Testis (tissue), 2 donors: ENCODE measurements at regions not wholly inside any gene's neighbourhood (a gene's known extent, or its start where the extent isn't known, plus 50 kb on each side); places are given as distances from the start of the nearest gene placed in this dataset.

Source experiments
- DNase-seq: peaks from one replicate; pipeline ENCODE4 v3.0.0-alpha.2; 2019
- H3K27ac ChIP-seq, 2 donors: fragments of 200-600 bp; sonication (generic); one replicate each; pipeline ENCODE4 v1.5.1; 2019
- H3K27me3 ChIP-seq: fragments of 200-600 bp; sonication (generic); one replicate; pipeline ENCODE4 v1.5.1; 2019
- H3K36me3 ChIP-seq: fragments of 200-600 bp; sonication (generic); one replicate; pipeline ENCODE4 v1.5.1; 2017; ENCODE audit warnings: low read depth; ENCODE audit errors: missing control alignments
- H3K4me1 ChIP-seq: fragments of 200-600 bp; sonication (generic); one replicate; pipeline ENCODE4 v1.5.1; 2019
- H3K4me3 ChIP-seq, 2 donors: fragments of 200-600 bp; sonication (generic); one replicate each; pipeline ENCODE4 v1.5.1; 2017 to 2019
- H3K9me3 ChIP-seq: fragments of 200-600 bp; sonication (generic); one replicate; pipeline ENCODE4 v1.5.1; 2017
- POLR2A ChIP-seq: fragments of 450-650 bp; IDR thresholded peaks from one replicate; pipeline ENCODE4 v1.6.1; 2017; ENCODE audit warnings: antibody characterized with exemption, mild to moderate bottlenecking, moderate library complexity
- WGBS, 2 donors: methylation state at CpG; one replicate each; pipeline ENCODE4 v1.1.5; 2018; 5-methylcytosine and 5-hydroxymethylcytosine counted together
- intact Hi-C: fragments of 100-400 bp; cut with DNase I; formaldehyde crosslinking; loops from one replicate; pipeline ENCODE4 v1.15.1; 2023; ENCODE audit warnings: low total_unique reads
- TF ChIP-seq, protein P1 (sequence below), 3 experiments: fragments of 450-650 bp in 2 of 3; fragments of 200-600 bp in 1 of 3; sonication (generic) in 1 of 3; IDR thresholded peaks; one replicate each; pipeline ENCODE4 v1.5.1; 2016 to 2019; ENCODE audit warnings: antibody characterized with exemption in 3 of 3, mild to moderate bottlenecking in 2 of 3, moderate library complexity in 1 of 3

- peak; percentile 38 for DNase-seq
- intact Hi-C loops = no loop called here
- Histone ChIP-seq H3K4me3 (no peak overlapping the region), H3K9me3 (no peaks in the 10 kb centered on the region), H3K27ac (no peak overlapping the region), H3K27me3 (no peaks in the 10 kb centered on the region), H3K36me3 (no peaks in the 10 kb centered on the region), H3K4me1 (no peaks in the 10 kb centered on the region)
- TF ChIP-seq, protein P1, sequence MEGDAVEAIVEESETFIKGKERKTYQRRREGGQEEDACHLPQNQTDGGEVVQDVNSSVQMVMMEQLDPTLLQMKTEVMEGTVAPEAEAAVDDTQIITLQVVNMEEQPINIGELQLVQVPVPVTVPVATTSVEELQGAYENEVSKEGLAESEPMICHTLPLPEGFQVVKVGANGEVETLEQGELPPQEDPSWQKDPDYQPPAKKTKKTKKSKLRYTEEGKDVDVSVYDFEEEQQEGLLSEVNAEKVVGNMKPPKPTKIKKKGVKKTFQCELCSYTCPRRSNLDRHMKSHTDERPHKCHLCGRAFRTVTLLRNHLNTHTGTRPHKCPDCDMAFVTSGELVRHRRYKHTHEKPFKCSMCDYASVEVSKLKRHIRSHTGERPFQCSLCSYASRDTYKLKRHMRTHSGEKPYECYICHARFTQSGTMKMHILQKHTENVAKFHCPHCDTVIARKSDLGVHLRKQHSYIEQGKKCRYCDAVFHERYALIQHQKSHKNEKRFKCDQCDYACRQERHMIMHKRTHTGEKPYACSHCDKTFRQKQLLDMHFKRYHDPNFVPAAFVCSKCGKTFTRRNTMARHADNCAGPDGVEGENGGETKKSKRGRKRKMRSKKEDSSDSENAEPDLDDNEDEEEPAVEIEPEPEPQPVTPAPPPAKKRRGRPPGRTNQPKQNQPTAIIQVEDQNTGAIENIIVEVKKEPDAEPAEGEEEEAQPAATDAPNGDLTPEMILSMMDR (IDR thresholded peaks at IDR 0.05) = no peak
- TF ChIP-seq POLR2A = no peak
- 58 to 73% methylated on average over 7 of the region's 7 CpGs for WGBS, 2 donors
Observed at GRCh38 chr2:8620611-8621382, 61.1 kb upstream of the ID2 start.

DNA sequence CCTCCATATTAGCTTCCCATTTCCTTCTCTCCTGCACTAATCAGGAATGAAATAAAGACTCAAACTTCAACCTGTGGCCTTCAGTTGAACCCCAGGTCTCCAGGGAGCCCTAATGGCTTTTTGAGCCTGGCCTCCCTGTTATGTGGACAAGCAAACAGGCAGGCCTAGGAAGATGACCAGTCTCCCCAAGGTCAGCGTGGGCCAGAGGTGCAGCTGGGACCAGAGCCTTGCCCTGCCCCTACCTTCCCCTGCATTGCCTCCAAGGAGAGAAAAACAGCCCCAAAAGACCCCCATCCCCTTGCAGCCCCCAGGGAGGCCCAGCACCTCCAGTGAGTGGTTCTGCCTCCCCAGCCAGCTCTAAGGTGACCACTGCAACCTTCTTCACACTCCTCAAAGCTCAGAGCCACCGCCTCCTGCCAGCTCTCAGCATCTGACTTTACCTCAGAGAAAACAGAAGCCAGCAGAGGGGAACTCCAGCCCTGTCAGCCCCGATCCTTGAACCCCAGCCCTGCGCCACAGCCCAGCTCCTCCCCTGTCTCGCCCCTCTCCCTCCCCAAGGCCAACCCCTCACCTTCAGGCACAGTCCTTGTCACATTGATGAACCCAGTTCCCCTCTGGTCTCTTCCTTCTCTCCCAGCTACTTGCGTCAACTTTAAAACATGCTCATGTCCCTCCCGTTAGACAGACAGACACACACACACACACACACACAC, 59.5 kb upstream of the ID2 start:
- H3K27me3 ChIP-seq = no peaks in the 10 kb centered on the region

GRCh38 chr2:8622924-8623465, 58.9 kb upstream of the ID2 start:
- WGBS, 2 donors = 90 to 91% methylated on average over 12 to 13 of the region's 13 CpGs
- H3K4me1 ChIP-seq = no peaks in the 10 kb centered on the region
- TF ChIP-seq, protein P1 (IDR thresholded peaks at IDR 0.05) = no peak
- no peak for TF ChIP-seq POLR2A
- intact Hi-C loops = no loop called here
- no peaks in the 10 kb centered on the region for H3K27me3 ChIP-seq
- H3K4me3 ChIP-seq = no peak overlapping the region
- no peaks in the 10 kb centered on the region for H3K36me3 ChIP-seq
- no peak for DNase-seq
- H3K9me3 ChIP-seq = no peaks in the 10 kb centered on the region
- H3K27ac ChIP-seq = no peak overlapping the region

More for the DNA sequence above, 59.5 kb upstream of the ID2 start:
- no peaks in the 10 kb centered on the region for H3K9me3 ChIP-seq
- DNase-seq = no peak
- no peak for TF ChIP-seq POLR2A
- TF ChIP-seq, protein P1 (IDR thresholded peaks at IDR 0.05) = no peak
- intact Hi-C loops = no loop called here
- no peak overlapping the region for H3K4me3 ChIP-seq
- WGBS, 2 donors = 84 to 87% methylated on average over 6 to 7 of the region's 7 CpGs
- H3K27ac ChIP-seq = no peak overlapping the region
- H3K4me1 ChIP-seq = no peaks in the 10 kb centered on the region
- H3K36me3 ChIP-seq = no peaks in the 10 kb centered on the region

GRCh38 chr2:8623576-8623957, 58.3 kb upstream of the ID2 start:
- Histone ChIP-seq H3K27me3 (no peaks in the 10 kb centered on the region), H3K36me3 (no peaks in the 10 kb centered on the region), H3K27ac (no peak overlapping the region), H3K4me3 (no peak overlapping the region), H3K9me3 (no peaks in the 10 kb centered on the region), H3K4me1 (no peaks in the 10 kb centered on the region)
- no peak for DNase-seq
- TF ChIP-seq POLR2A = no peak
- 94 to 98% methylated on average over 6 to 12 of the region's 12 CpGs for WGBS, 2 donors
- intact Hi-C loops = no loop called here

DNA sequence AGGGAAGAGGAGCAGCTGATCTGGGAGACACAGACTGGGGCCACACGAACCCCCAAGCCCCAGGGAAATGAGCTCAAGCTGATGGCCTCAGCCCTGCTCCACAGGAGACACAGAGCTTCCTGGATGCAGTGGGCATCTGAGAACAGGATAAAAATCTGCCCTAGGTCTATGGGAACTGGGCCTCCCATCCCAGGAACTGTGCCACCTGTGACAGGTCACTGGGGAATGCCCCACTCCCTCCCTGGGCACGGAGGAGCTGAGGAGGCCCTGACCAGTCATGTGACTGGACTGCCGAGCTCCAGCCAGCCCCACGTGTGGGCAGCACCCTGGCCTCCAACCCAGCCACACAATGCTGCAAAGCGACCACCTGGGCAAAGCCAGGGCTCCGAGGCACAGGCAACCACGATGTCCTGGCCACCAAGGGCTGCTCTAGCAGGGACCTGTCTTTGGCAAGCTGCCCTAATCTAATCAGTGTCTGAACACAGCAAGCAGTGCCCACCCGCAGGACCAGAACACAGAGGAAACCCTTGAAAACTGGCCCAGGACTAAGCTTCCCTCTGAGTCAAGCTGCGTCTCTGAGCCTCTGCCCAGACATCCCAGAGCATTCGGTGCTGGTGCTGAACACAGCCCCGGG, 57.8 kb upstream of the ID2 start:
- no peak for TF ChIP-seq POLR2A
- TF ChIP-seq, protein P1 (IDR thresholded peaks at IDR 0.05) = no peak
- intact Hi-C loops = no loop called here
- Histone ChIP-seq H3K4me3 (no peak overlapping the region), H3K36me3 (no peaks in the 10 kb centered on the region), H3K4me1 (no peaks in the 10 kb centered on the region), H3K9me3 (no peaks in the 10 kb centered on the region), H3K27ac (no peak overlapping the region), H3K27me3 (no peaks in the 10 kb centered on the region)
- 53 to 90% methylated on average over 4 to 11 of the region's 11 CpGs for WGBS, 2 donors
- DNase-seq = peak; percentile 22
